CD4-positive, alpha-beta T cell (primary cell): ENCODE measurements at regions not wholly inside any gene's neighbourhood (a gene's known extent, or its start where the extent isn't known, plus 50 kb on each side); places are given as distances from the start of the nearest gene placed in this dataset.

Source experiments
- ATAC-seq: fragments of 200-7000 bp; cut with Tn5 transposase; one replicate; pipeline ENCODE4 v1.10.0; 2022; ENCODE audit warnings: mild to moderate bottlenecking; ENCODE audit not compliant: poor library complexity
- CTCF ChIA-PET: fragments of 350-600 bp; sonication (Branson Sonifier 250); formaldehyde crosslinking; loops from one replicate; lab custom pipeline; 2021; ENCODE audit warnings: antibody characterized with exemption, inconsistent platforms; lab: Charles Lee
- POLR2A ChIA-PET: fragments of 350-600 bp; sonication (Branson Sonifier 250); formaldehyde crosslinking; loops from one replicate; lab custom pipeline; 2021; ENCODE audit warnings: antibody characterized with exemption, inconsistent platforms; lab: Charles Lee
- DNase-seq, 14 experiments: peaks; one replicate each; pipeline ENCODE4 v3.0.0-alpha.2; 2013 to 2020; ENCODE audit warnings: mixed read lengths in 2 of 14
- H3K27ac ChIP-seq, 2 donors: one replicate each; pipeline versions ENCODE4 v1.5.1 to v1.7.0; 2013; ENCODE audit warnings: low read length in 2 of 2, low read depth in 1 of 2, mild to moderate bottlenecking in 1 of 2
- H3K27me3 ChIP-seq, 2 experiments: 1 replicate in 1 of 2; 2 replicates in 1 of 2; pipeline versions ENCODE4 v1.6.1 to v1.7.0; 2013; ENCODE audit warnings: low read length in 2 of 2, control low read depth in 1 of 2, mild to moderate bottlenecking in 1 of 2, moderate library complexity in 1 of 2; ENCODE audit not compliant: insufficient read depth in 2 of 2, control insufficient read depth in 1 of 2
- H3K36me3 ChIP-seq: one replicate; pipeline ENCODE4 v1.6.1; 2013; ENCODE audit warnings: low read length, control low read depth; ENCODE audit not compliant: insufficient read depth
- H3K4me1 ChIP-seq: one replicate; pipeline ENCODE4 v1.6.1; 2013; ENCODE audit warnings: low read length, control low read depth; ENCODE audit not compliant: insufficient read depth
- H3K4me3 ChIP-seq: one replicate; pipeline ENCODE4 v1.5.1; 2013; ENCODE audit warnings: mild to moderate bottlenecking, low read length, moderate library complexity
- H3K9me3 ChIP-seq, 2 experiments: 1 replicate in 1 of 2; 2 replicates in 1 of 2; pipeline versions ENCODE4 v1.6.1 to v1.7.0; 2013; ENCODE audit warnings: low read length in 2 of 2, mild to moderate bottlenecking in 2 of 2, control low read depth in 1 of 2, moderate library complexity in 1 of 2; ENCODE audit not compliant: control insufficient read depth in 1 of 2, insufficient read depth in 1 of 2
- H3K27ac Mint-ChIP-seq: one replicate; pipeline ENCODE4 v1.8.0; 2020; ENCODE audit warnings: mixed read lengths
- H3K27me3 Mint-ChIP-seq: one replicate; pipeline ENCODE4 v1.8.0; 2021; ENCODE audit warnings: mixed read lengths
- H3K36me3 Mint-ChIP-seq: one replicate; pipeline ENCODE4 v1.8.0; 2021; ENCODE audit warnings: low read depth, mixed read lengths
- H3K4me1 Mint-ChIP-seq: one replicate; pipeline ENCODE4 v1.8.0; 2021; ENCODE audit warnings: low read depth, mixed read lengths
- H3K4me3 Mint-ChIP-seq: one replicate; pipeline ENCODE4 v1.8.0; 2020; ENCODE audit warnings: mild to moderate bottlenecking, mixed read lengths
- H3K9me3 Mint-ChIP-seq: one replicate; pipeline ENCODE4 v1.8.0; 2020; ENCODE audit warnings: mixed read lengths
- intact Hi-C, 2 experiments: fragments of 100-400 bp; cut with DNase I in 1 of 2; cut with micrococcal nuclease in 1 of 2; formaldehyde crosslinking; loops; one replicate each; pipeline versions ENCODE4 v1.15.1 to v1.9.0; 2023 to 2025; cut with DNase I, micrococcal nuclease
- TF ChIP-seq, protein P1 (sequence below): fragments of 200-600 bp; IDR thresholded peaks from one replicate; pipeline ENCODE4 v1.8.0; 2022; ENCODE audit warnings: antibody characterized with exemption, mild to moderate bottlenecking

DNA sequence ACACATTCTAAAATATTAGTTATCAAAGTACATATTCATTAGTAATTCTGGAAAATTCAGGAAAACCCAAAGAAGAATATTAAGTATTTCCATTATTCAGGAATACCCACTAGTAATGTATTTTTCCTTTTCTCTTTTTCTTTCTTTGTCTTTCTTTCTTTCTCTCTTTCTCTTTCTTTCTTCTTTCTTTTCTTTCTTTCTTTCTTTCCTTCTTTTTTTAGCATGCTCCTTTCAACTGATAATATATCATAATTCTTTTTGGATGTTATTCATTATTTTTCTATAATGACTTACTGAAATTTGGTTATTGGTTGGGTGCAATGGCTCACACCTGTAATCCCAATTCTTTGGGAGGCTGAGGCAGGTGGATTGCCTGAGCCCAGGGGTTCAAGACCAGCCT is 175.6 kb upstream of the RAB4A start:
- H3K4me1 Mint-ChIP-seq, result peaks cover 23% of the 10 kb centered on the region
- no peak overlapping the region for H3K4me3 Mint-ChIP-seq
- Histone ChIP-seq H3K4me1 (peaks cover 10% of the 10 kb centered on the region), H3K4me3 (no peak overlapping the region), H3K27me3 (no peaks in the 10 kb centered on the region), H3K36me3 (no peaks in the 10 kb centered on the region), H3K9me3 (peaks cover 0 to 5% of the 10 kb centered on the region in 2 experiments), H3K27ac (no peak overlapping the region)
- no peaks in the 10 kb centered on the region for H3K9me3 Mint-ChIP-seq
- no peaks in the 10 kb centered on the region for H3K27me3 Mint-ChIP-seq
- intact Hi-C loops, result no loop called here
- ATAC-seq (no peak), DNase-seq (no peak)
- ChIA-PET POLR2A (no interaction called here), CTCF (no interaction called here)
- H3K36me3 Mint-ChIP-seq, result no peaks in the 10 kb centered on the region
- TF ChIP-seq, protein P1, sequence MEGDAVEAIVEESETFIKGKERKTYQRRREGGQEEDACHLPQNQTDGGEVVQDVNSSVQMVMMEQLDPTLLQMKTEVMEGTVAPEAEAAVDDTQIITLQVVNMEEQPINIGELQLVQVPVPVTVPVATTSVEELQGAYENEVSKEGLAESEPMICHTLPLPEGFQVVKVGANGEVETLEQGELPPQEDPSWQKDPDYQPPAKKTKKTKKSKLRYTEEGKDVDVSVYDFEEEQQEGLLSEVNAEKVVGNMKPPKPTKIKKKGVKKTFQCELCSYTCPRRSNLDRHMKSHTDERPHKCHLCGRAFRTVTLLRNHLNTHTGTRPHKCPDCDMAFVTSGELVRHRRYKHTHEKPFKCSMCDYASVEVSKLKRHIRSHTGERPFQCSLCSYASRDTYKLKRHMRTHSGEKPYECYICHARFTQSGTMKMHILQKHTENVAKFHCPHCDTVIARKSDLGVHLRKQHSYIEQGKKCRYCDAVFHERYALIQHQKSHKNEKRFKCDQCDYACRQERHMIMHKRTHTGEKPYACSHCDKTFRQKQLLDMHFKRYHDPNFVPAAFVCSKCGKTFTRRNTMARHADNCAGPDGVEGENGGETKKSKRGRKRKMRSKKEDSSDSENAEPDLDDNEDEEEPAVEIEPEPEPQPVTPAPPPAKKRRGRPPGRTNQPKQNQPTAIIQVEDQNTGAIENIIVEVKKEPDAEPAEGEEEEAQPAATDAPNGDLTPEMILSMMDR, result no peak
- H3K27ac Mint-ChIP-seq, result no peak overlapping the region

- no peak overlapping the region for H3K27ac ChIP-seq
- Mint-ChIP-seq H3K36me3 (no peaks in the 10 kb centered on the region), H3K9me3 (no peaks in the 10 kb centered on the region), H3K4me1 (peaks cover 20% of the 10 kb centered on the region), H3K27ac (no peak overlapping the region), H3K4me3 (no peak overlapping the region), H3K27me3 (no peaks in the 10 kb centered on the region)
- ChIA-PET CTCF (no interaction called here), POLR2A (no interaction called here)
- H3K9me3 ChIP-seq, result peaks cover 0 to 5% of the 10 kb centered on the region in 2 experiments
- TF ChIP-seq, protein P1, result no peak
- H3K36me3 ChIP-seq, result no peaks in the 10 kb centered on the region
- peaks cover 9% of the 10 kb centered on the region for H3K4me1 ChIP-seq
- H3K4me3 ChIP-seq, result no peak overlapping the region
- ATAC-seq, result no peak
- intact Hi-C loops, result no loop called here
- no peaks in the 10 kb centered on the region for H3K27me3 ChIP-seq
- DNase-seq, result no peak
Measured at GRCh38 chr1:229097356-229097755, 173.6 kb upstream of the RAB4A start.

DNA sequence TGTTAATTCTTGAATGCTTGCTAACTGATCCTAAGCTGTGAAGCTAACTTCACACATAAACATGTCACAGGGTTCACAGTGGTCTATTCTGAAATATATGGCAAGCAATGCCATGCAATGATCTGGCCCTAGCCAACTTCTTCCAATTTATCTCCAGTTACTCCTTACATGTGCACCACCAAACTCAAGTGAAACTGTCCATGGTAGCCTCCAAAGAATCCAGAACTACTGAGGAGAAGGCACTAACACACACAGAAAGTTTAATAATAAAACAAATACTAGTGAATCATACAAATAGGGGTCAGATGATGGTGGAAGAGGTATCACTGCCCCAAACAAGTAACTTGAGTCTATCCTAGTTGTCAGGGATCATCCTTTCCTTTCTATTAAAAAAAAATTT is 172.6 kb upstream of the RAB4A start:
- H3K4me3 Mint-ChIP-seq, result no peak overlapping the region
- no peaks in the 10 kb centered on the region for H3K9me3 Mint-ChIP-seq
- intact Hi-C loops, result no loop called here
- TF ChIP-seq, protein P1, result no peak
- Histone ChIP-seq H3K4me1 (no peaks in the 10 kb centered on the region), H3K27ac (no peak overlapping the region), H3K4me3 (no peak overlapping the region), H3K36me3 (no peaks in the 10 kb centered on the region), H3K27me3 (no peaks in the 10 kb centered on the region), H3K9me3 (peaks cover 0 to 5% of the 10 kb centered on the region in 2 experiments)
- H3K27me3 Mint-ChIP-seq, result no peaks in the 10 kb centered on the region
- no peak overlapping the region for H3K27ac Mint-ChIP-seq
- POLR2A ChIA-PET, result no interaction called here
- H3K36me3 Mint-ChIP-seq, result no peaks in the 10 kb centered on the region
- CTCF ChIA-PET, result no interaction called here
- peaks cover 10% of the 10 kb centered on the region for H3K4me1 Mint-ChIP-seq
- DNase-seq, result no peak
- no peak for ATAC-seq
